Peyer's patch (tissue), 4 donors: ENCODE measurements at regions not wholly inside any gene's neighbourhood (a gene's known extent, or its start where the extent isn't known, plus 50 kb on each side); places are given as distances from the start of the nearest gene placed in this dataset.

ENCODE experiments used
- DNase-seq, 3 donors: peaks; one replicate each; pipeline ENCODE4 v3.0.0-alpha.2; 2017 to 2019
- H3K27ac ChIP-seq, 4 donors: fragments of 200-600 bp; sonication (generic); one replicate each; pipeline ENCODE4 v1.5.1; 2016 to 2019
- H3K27me3 ChIP-seq, 2 donors: fragments of 200-600 bp; sonication (generic); one replicate each; pipeline ENCODE4 v1.5.1; 2019
- H3K36me3 ChIP-seq, 3 donors: fragments of 200-600 bp; sonication (generic); one replicate each; pipeline ENCODE4 v1.5.1; 2016 to 2019
- H3K4me1 ChIP-seq, 4 donors: fragments of 200-600 bp; sonication (generic); one replicate each; pipeline ENCODE4 v1.5.1; 2016 to 2019
- H3K4me3 ChIP-seq, 4 donors: fragments of 200-600 bp; sonication (generic); 1 replicate in 3 of 4; 2 replicates in 1 of 4; pipeline ENCODE4 v1.5.1; 2016 to 2019; ENCODE audit warnings: mild to moderate bottlenecking in 1 of 4
- H3K9me3 ChIP-seq, 4 donors: fragments of 200-600 bp; sonication (generic); one replicate each; pipeline ENCODE4 v1.5.1; 2016 to 2019; ENCODE audit warnings: mild to moderate bottlenecking in 1 of 4
- CTCF ChIP-seq, 6 experiments: fragments of 450-650 bp in 4 of 6; fragments of 200-600 bp in 2 of 6; sonication (generic) in 1 of 6; IDR thresholded peaks; one replicate each; pipeline ENCODE4 v1.5.1; 2017 to 2019; ENCODE audit warnings: antibody characterized with exemption in 6 of 6, mild to moderate bottlenecking in 3 of 6, moderate library complexity in 1 of 6
- POLR2A ChIP-seq, 2 donors: fragments of 450-650 bp; IDR thresholded peaks; one replicate each; pipeline ENCODE4 v1.5.1; 2017; ENCODE audit warnings: antibody characterized with exemption in 2 of 2, mild to moderate bottlenecking in 2 of 2, moderate library complexity in 2 of 2

DNA sequence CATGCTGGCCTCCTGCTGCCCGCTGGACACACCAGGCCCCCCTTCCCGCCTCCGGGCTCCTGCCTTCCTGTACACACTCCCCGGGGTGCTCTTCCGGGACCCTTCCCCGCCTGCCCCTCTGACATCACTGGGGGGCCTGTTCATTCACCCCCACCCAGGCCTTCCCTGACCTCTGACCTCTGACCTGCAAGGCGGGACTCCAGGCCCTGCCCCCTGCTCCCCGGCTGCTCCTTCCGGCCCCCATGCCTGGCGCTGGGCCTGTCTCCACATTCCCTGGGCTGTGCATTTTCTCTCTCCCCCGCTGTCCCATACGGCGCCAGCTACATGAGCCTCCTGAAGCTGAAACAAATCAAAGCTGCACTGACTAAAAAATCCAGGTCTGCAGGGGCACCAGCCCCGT lies 71.6 kb upstream of the GATA5 start:
- Histone ChIP-seq H3K27me3 (peaks cover 0 to 17% of the 10 kb centered on the region in 2 donors), H3K4me1 (peaks cover 0 to 18% (median 7%) of the 10 kb centered on the region in 4 donors)

GRCh38 chr20:62548471-62548870 lies 72.7 kb upstream of the GATA5 start:
- Histone ChIP-seq H3K27ac (peak overlapping the region in 1 of 4 donors; percentile 79), H3K4me1 (peaks cover 0 to 18% (median 7%) of the 10 kb centered on the region in 4 donors), H3K36me3 (no peaks in the 10 kb centered on the region), H3K4me3 (no peak overlapping the region), H3K9me3 (no peaks in the 10 kb centered on the region), H3K27me3 (peaks cover 0 to 17% of the 10 kb centered on the region in 2 donors)
- DNase-seq, result no peak
- TF ChIP-seq POLR2A (IDR thresholded peaks at IDR 0.05) (no peak), CTCF (IDR thresholded peaks at IDR 0.05) (no peak)

More for the DNA sequence above, 71.6 kb upstream of the GATA5 start:
- no peak overlapping the region for H3K4me3 ChIP-seq
- DNase-seq, result no peak
- H3K36me3 ChIP-seq, result no peaks in the 10 kb centered on the region
- no peak overlapping the region for H3K27ac ChIP-seq
- H3K9me3 ChIP-seq, result no peaks in the 10 kb centered on the region
- TF ChIP-seq CTCF (IDR thresholded peaks at IDR 0.05), result no peak
- no peak for TF ChIP-seq POLR2A (IDR thresholded peaks at IDR 0.05)

GRCh38 chr20:62549029-62549428 lies 73.2 kb upstream of the GATA5 start:
- Histone ChIP-seq H3K9me3 (no peaks in the 10 kb centered on the region), H3K4me1 (peaks cover 0 to 18% (median 7%) of the 10 kb centered on the region in 4 donors), H3K27me3 (peaks cover 0 to 17% of the 10 kb centered on the region in 2 donors), H3K4me3 (no peak overlapping the region), H3K36me3 (no peaks in the 10 kb centered on the region), H3K27ac (peak overlapping the region in 1 of 4 donors; percentile 79)
- TF ChIP-seq CTCF (IDR thresholded peaks at IDR 0.05), result no peak
- TF ChIP-seq POLR2A (IDR thresholded peaks at IDR 0.05), result no peak
- DNase-seq, result no peak

DNA sequence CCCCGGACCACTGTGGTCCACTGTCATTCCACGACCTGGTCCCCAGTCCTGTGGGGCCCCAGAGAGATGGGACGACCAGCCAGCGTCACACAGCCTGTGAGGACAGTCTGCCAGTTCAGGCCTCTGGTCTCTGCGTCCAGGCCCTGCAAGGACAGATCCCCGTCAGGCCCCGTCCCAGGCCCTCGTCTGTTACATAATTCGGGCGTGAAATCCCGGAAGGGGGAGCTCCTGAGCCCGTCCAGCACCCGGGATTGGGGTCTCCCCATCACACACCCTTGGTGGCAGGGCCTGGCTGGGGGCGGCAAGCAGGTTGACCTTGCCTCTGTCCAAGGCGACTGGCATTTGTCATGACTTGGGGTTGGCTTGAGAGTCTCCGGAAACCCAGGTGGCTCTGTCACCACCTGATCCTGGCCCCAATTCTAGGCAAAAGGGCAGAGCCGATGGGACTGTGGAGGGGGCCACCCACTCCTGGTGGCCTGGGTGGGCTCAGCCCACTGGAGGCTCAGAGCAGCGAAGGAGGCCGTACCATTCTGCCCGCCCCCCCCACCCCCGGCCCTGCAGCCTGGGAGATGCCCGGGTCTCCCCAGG lies 73.8 kb upstream of the GATA5 start:
- Histone ChIP-seq H3K27ac (peak overlapping the region in 2 of 4 donors; percentile 30 to 79), H3K36me3 (no peaks in the 10 kb centered on the region), H3K9me3 (no peaks in the 10 kb centered on the region), H3K4me3 (peak overlapping the region in 1 of 4 donors; percentile 50), H3K27me3 (peaks cover 0 to 17% of the 10 kb centered on the region in 2 donors), H3K4me1 (peaks cover 0 to 18% (median 7%) of the 10 kb centered on the region in 4 donors)
- DNase-seq, result no peak
- TF ChIP-seq POLR2A (IDR thresholded peaks at IDR 0.05) (no peak), CTCF (IDR thresholded peaks at IDR 0.05) (no peak)

GRCh38 chr20:62550087-62550632 lies 74.4 kb upstream of the GATA5 start:
- peak overlapping the region in 2 of 4 donors; percentile 30 to 79 for H3K27ac ChIP-seq
- no peak for DNase-seq
- peak overlapping the region in 3 of 4 donors; percentile 34 to 50 (median 38) for H3K4me3 ChIP-seq
- H3K36me3 ChIP-seq, result no peaks in the 10 kb centered on the region
- peaks cover 0 to 17% of the 10 kb centered on the region in 2 donors for H3K27me3 ChIP-seq
- H3K9me3 ChIP-seq, result no peaks in the 10 kb centered on the region
- peaks cover 0 to 18% (median 7%) of the 10 kb centered on the region in 4 donors for H3K4me1 ChIP-seq
- TF ChIP-seq POLR2A (IDR thresholded peaks at IDR 0.05) (no peak), CTCF (IDR thresholded peaks at IDR 0.05) (no peak)
